ENCODE measurements at regions not wholly inside any gene's neighbourhood (a gene's known extent, or its start where the extent isn't known, plus 50 kb on each side); places are given as distances from the start of the nearest gene placed in this dataset.

- no peaks in the 10 kb centered on the region for H3K27me3 ChIP-seq (ENCODE audit: control insufficient read depth in 1 of 2, insufficient read depth in 2 of 2, low read length in 2 of 2)
- H3K4me3 ChIP-seq (ENCODE audit: low read depth in 1 of 2, low read length in 2 of 2) = no peak overlapping the region
- peaks cover 0 to 6% of the 10 kb centered on the region in 2 donors for H3K9me3 ChIP-seq (ENCODE audit: control insufficient read depth in 2 of 2, insufficient read depth in 1 of 2, low read depth in 1 of 2, low read length in 1 of 2)
- peaks cover 0 to 4% of the 10 kb centered on the region in 2 donors for H3K4me1 ChIP-seq (ENCODE audit: control insufficient read depth in 2 of 2, insufficient read depth in 2 of 2, low read length in 1 of 2)
- H3K27ac ChIP-seq (ENCODE audit: low read depth in 2 of 2, low read length in 1 of 2) = no peak overlapping the region
- no peaks in the 10 kb centered on the region for H3K36me3 ChIP-seq (ENCODE audit: control insufficient read depth in 2 of 2, insufficient read depth in 2 of 2, low read length in 1 of 2)
- WGBS, 2 donors = 83 to 94% methylated on average over 6 of the region's 6 CpGs
Measured at GRCh38 chr2:128606837-128607236, 288.2 kb upstream of the HS6ST1 start.

GRCh38 chr2:128607440-128607839 lies 288.8 kb upstream of the HS6ST1 start:
- Histone ChIP-seq H3K27ac (ENCODE audit: low read depth in 2 of 2, low read length in 1 of 2) (no peak overlapping the region), H3K9me3 (ENCODE audit: control insufficient read depth in 2 of 2, insufficient read depth in 1 of 2, low read depth in 1 of 2, low read length in 1 of 2) (peaks cover 0 to 6% of the 10 kb centered on the region in 2 donors)
- WGBS, 2 donors = 69 to 74% methylated on average over 9 of the region's 9 CpGs

GRCh38 chr2:128607911-128608506 lies 289.3 kb upstream of the HS6ST1 start:
- no peak overlapping the region for H3K4me3 ChIP-seq (ENCODE audit: low read depth in 1 of 2, low read length in 2 of 2)
- H3K27ac ChIP-seq (ENCODE audit: low read depth in 2 of 2, low read length in 1 of 2) = no peak overlapping the region
- no peaks in the 10 kb centered on the region for H3K36me3 ChIP-seq (ENCODE audit: control insufficient read depth in 2 of 2, insufficient read depth in 2 of 2, low read length in 1 of 2)
- peaks cover 0 to 4% of the 10 kb centered on the region in 2 donors for H3K4me1 ChIP-seq (ENCODE audit: control insufficient read depth in 2 of 2, insufficient read depth in 2 of 2, low read length in 1 of 2)
- peaks cover 0 to 6% of the 10 kb centered on the region in 2 donors for H3K9me3 ChIP-seq (ENCODE audit: control insufficient read depth in 2 of 2, insufficient read depth in 1 of 2, low read depth in 1 of 2, low read length in 1 of 2)
- WGBS, 2 donors = 46 to 49% methylated on average over 22 to 23 of the region's 23 CpGs
- no peaks in the 10 kb centered on the region for H3K27me3 ChIP-seq (ENCODE audit: control insufficient read depth in 1 of 2, insufficient read depth in 2 of 2, low read length in 2 of 2)

More at GRCh38 chr2:128607440-128607839, 288.8 kb upstream of the HS6ST1 start:
- no peaks in the 10 kb centered on the region for H3K27me3 ChIP-seq (ENCODE audit: control insufficient read depth in 1 of 2, insufficient read depth in 2 of 2, low read length in 2 of 2)
- no peaks in the 10 kb centered on the region for H3K36me3 ChIP-seq (ENCODE audit: control insufficient read depth in 2 of 2, insufficient read depth in 2 of 2, low read length in 1 of 2)
- no peak overlapping the region for H3K4me3 ChIP-seq (ENCODE audit: low read depth in 1 of 2, low read length in 2 of 2)
- H3K4me1 ChIP-seq (ENCODE audit: control insufficient read depth in 2 of 2, insufficient read depth in 2 of 2, low read length in 1 of 2) = peaks cover 0 to 4% of the 10 kb centered on the region in 2 donors

- Histone ChIP-seq H3K9me3 (ENCODE audit: control insufficient read depth in 2 of 2, insufficient read depth in 1 of 2, low read depth in 1 of 2, low read length in 1 of 2) (peaks cover 0 to 6% of the 10 kb centered on the region in 2 donors), H3K4me3 (ENCODE audit: low read depth in 1 of 2, low read length in 2 of 2) (no peak overlapping the region), H3K27me3 (ENCODE audit: control insufficient read depth in 1 of 2, insufficient read depth in 2 of 2, low read length in 2 of 2) (no peaks in the 10 kb centered on the region), H3K4me1 (ENCODE audit: control insufficient read depth in 2 of 2, insufficient read depth in 2 of 2, low read length in 1 of 2) (peaks cover 0 to 4% of the 10 kb centered on the region in 2 donors), H3K36me3 (ENCODE audit: control insufficient read depth in 2 of 2, insufficient read depth in 2 of 2, low read length in 1 of 2) (no peaks in the 10 kb centered on the region), H3K27ac (ENCODE audit: low read depth in 2 of 2, low read length in 1 of 2) (no peak overlapping the region)
- WGBS, 2 donors = 92 to 94% methylated on average over 18 of the region's 18 CpGs
Measured at GRCh38 chr2:128608921-128609880, 290.5 kb upstream of the HS6ST1 start.

- 92 to 95% methylated on average over 9 of the region's 9 CpGs for WGBS, 2 donors
- Histone ChIP-seq H3K9me3 (ENCODE audit: control insufficient read depth in 2 of 2, insufficient read depth in 1 of 2, low read depth in 1 of 2, low read length in 1 of 2) (peaks cover 0 to 6% of the 10 kb centered on the region in 2 donors), H3K4me1 (ENCODE audit: control insufficient read depth in 2 of 2, insufficient read depth in 2 of 2, low read length in 1 of 2) (peaks cover 0 to 4% of the 10 kb centered on the region in 2 donors), H3K27ac (ENCODE audit: low read depth in 2 of 2, low read length in 1 of 2) (no peak overlapping the region), H3K4me3 (ENCODE audit: low read depth in 1 of 2, low read length in 2 of 2) (no peak overlapping the region), H3K27me3 (ENCODE audit: control insufficient read depth in 1 of 2, insufficient read depth in 2 of 2, low read length in 2 of 2) (no peaks in the 10 kb centered on the region), H3K36me3 (ENCODE audit: control insufficient read depth in 2 of 2, insufficient read depth in 2 of 2, low read length in 1 of 2) (no peaks in the 10 kb centered on the region)
Measured at GRCh38 chr2:128610496-128610895, 291.8 kb upstream of the HS6ST1 start.

GRCh38 chr2:128611421-128612320 lies 293.0 kb upstream of the HS6ST1 start:
- no peaks in the 10 kb centered on the region for H3K36me3 ChIP-seq (ENCODE audit: control insufficient read depth in 2 of 2, insufficient read depth in 2 of 2, low read length in 1 of 2)
- no peak overlapping the region for H3K4me3 ChIP-seq (ENCODE audit: low read depth in 1 of 2, low read length in 2 of 2)
- no peak overlapping the region for H3K27ac ChIP-seq (ENCODE audit: low read depth in 2 of 2, low read length in 1 of 2)
- H3K9me3 ChIP-seq (ENCODE audit: control insufficient read depth in 2 of 2, insufficient read depth in 1 of 2, low read depth in 1 of 2, low read length in 1 of 2) = peaks cover 0 to 3% of the 10 kb centered on the region in 2 donors
- no peaks in the 10 kb centered on the region for H3K27me3 ChIP-seq (ENCODE audit: control insufficient read depth in 1 of 2, insufficient read depth in 2 of 2, low read length in 2 of 2)
- 86 to 88% methylated on average over 8 of the region's 8 CpGs for WGBS, 2 donors
- peaks cover 0 to 4% of the 10 kb centered on the region in 2 donors for H3K4me1 ChIP-seq (ENCODE audit: control insufficient read depth in 2 of 2, insufficient read depth in 2 of 2, low read length in 1 of 2)

- Histone ChIP-seq H3K27me3 (ENCODE audit: control insufficient read depth in 1 of 2, insufficient read depth in 2 of 2, low read length in 2 of 2) (no peaks in the 10 kb centered on the region), H3K9me3 (ENCODE audit: control insufficient read depth in 2 of 2, insufficient read depth in 1 of 2, low read depth in 1 of 2, low read length in 1 of 2) (peaks cover 0 to 3% of the 10 kb centered on the region in 2 donors), H3K4me1 (ENCODE audit: control insufficient read depth in 2 of 2, insufficient read depth in 2 of 2, low read length in 1 of 2) (peaks cover 0 to 6% of the 10 kb centered on the region in 2 donors), H3K36me3 (ENCODE audit: control insufficient read depth in 2 of 2, insufficient read depth in 2 of 2, low read length in 1 of 2) (no peaks in the 10 kb centered on the region), H3K4me3 (ENCODE audit: low read depth in 1 of 2, low read length in 2 of 2) (no peak overlapping the region), H3K27ac (ENCODE audit: low read depth in 2 of 2, low read length in 1 of 2) (no peak overlapping the region)
- 85 to 93% methylated on average over 3 of the region's 3 CpGs for WGBS, 2 donors
Measured at GRCh38 chr2:128612628-128613027, 294.0 kb upstream of the HS6ST1 start.

- Histone ChIP-seq H3K9me3 (ENCODE audit: control insufficient read depth in 2 of 2, insufficient read depth in 1 of 2, low read depth in 1 of 2, low read length in 1 of 2) (peaks cover 0 to 3% of the 10 kb centered on the region in 2 donors), H3K4me3 (ENCODE audit: low read depth in 1 of 2, low read length in 2 of 2) (no peak overlapping the region), H3K27ac (ENCODE audit: low read depth in 2 of 2, low read length in 1 of 2) (no peak overlapping the region), H3K4me1 (ENCODE audit: control insufficient read depth in 2 of 2, insufficient read depth in 2 of 2, low read length in 1 of 2) (peaks cover 0 to 2% of the 10 kb centered on the region in 2 donors), H3K36me3 (ENCODE audit: control insufficient read depth in 2 of 2, insufficient read depth in 2 of 2, low read length in 1 of 2) (no peaks in the 10 kb centered on the region), H3K27me3 (ENCODE audit: control insufficient read depth in 1 of 2, insufficient read depth in 2 of 2, low read length in 2 of 2) (no peaks in the 10 kb centered on the region)
- WGBS, 2 donors = 77 to 81% methylated on average over 7 of the region's 7 CpGs
Measured at GRCh38 chr2:128613351-128613750, 294.7 kb upstream of the HS6ST1 start.

- Histone ChIP-seq H3K4me1 (ENCODE audit: control insufficient read depth in 2 of 2, insufficient read depth in 2 of 2, low read length in 1 of 2) (peaks cover 0 to 2% of the 10 kb centered on the region in 2 donors), H3K9me3 (ENCODE audit: control insufficient read depth in 2 of 2, insufficient read depth in 1 of 2, low read depth in 1 of 2, low read length in 1 of 2) (peaks cover 0 to 1% of the 10 kb centered on the region in 2 donors), H3K27me3 (ENCODE audit: control insufficient read depth in 1 of 2, insufficient read depth in 2 of 2, low read length in 2 of 2) (no peaks in the 10 kb centered on the region), H3K27ac (ENCODE audit: low read depth in 2 of 2, low read length in 1 of 2) (no peak overlapping the region), H3K36me3 (ENCODE audit: control insufficient read depth in 2 of 2, insufficient read depth in 2 of 2, low read length in 1 of 2) (no peaks in the 10 kb centered on the region), H3K4me3 (ENCODE audit: low read depth in 1 of 2, low read length in 2 of 2) (no peak overlapping the region)
- 92 to 96% methylated on average over 4 of the region's 4 CpGs for WGBS, 2 donors
Measured at GRCh38 chr2:128613876-128614275, 295.2 kb upstream of the HS6ST1 start.
